GM18861 (cell line): ENCODE measurements at regions not wholly inside any gene's neighbourhood (a gene's known extent, or its start where the extent isn't known, plus 50 kb on each side); places are given as distances from the start of the nearest gene placed in this dataset.
"Not testable (repeated sequence)": the region's sequence is repeated elsewhere in the genome, so short reads cannot be mapped to it uniquely, and the experiment has no call there.

Source experiments
- ATAC-seq: cut with Tn5 transposase; IDR thresholded peaks from one replicate; pipeline ENCODE4 v1.9.1; 2021; ENCODE audit not compliant: unreplicated experiment

DNA sequence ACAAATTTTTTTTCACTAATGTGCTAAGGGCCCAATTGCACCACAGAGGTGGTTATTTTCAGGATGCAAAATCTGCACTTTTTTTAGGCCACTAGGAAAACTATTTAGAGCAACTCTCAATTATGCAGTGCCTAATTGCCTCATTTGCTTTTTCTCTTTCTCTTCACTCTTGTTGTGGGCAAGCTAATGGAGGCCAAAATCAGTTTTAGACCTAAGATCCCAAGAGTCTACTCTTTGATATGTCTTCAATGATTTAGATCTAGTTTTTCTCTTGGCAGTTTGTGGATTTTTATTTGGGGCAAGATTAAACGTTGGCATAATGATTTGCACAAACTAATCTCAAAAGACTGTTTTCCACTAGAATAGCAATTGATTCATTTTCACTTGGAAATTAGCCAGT is 1996.9 kb downstream of the LRRC4C start:
- no peak for ATAC-seq

DNA sequence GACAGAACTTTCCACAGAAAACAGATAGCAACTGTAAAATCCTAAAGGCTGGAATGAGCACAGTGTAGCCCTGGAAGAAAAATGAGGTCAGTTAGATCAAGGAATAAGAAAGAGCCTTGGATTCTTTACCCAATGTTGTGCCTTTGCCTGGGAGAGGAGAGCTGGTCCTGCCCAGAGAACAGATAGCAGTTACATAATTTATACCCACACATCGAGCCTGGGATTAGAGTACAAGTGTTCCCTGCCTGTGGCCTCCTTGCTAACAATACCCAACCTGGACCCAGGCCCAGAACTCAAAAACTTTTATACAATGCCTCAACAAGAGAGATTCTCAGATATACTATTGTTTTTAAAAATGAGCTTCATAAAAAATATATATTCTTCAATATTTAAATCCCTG is 1998.4 kb downstream of the LRRC4C start:
- ATAC-seq = no peak

DNA sequence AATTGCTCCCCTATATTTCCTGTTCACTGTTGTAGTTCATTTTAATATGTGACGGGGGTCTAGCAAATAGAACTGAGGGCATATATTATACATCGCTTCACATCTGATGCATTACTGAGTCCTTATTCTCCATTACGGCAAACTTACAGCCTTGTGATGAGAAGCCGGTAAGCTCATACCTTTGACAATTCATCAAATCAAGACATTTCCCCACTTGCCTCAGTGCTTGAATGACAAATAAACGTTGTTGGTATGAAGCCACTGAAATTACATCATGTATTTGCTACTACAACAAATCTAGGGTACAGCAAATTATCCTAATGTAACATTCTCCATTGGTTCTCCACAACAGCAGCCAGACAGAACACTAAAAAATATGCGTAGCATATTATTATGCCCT is 1999.8 kb downstream of the LRRC4C start:
- no peak for ATAC-seq

DNA sequence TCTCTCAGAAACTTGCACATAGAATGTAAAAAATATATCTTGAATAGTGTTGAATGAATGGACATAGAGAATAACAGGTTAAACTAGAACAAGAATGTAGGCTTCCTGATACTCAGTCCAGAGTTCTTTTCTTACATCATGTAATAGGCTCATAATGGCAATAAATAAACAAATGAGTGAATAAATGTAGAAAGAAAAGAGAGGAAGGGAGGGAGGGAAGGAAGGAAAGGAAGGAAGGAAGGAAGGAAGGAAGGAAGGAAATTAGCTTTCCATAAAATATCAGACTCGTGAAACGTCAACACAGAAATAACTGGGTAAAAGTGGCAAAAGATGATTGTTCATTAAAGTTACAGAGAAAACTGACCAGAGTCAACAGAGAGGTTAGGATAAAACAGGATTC is 2001.0 kb downstream of the LRRC4C start:
- ATAC-seq = no peak

DNA sequence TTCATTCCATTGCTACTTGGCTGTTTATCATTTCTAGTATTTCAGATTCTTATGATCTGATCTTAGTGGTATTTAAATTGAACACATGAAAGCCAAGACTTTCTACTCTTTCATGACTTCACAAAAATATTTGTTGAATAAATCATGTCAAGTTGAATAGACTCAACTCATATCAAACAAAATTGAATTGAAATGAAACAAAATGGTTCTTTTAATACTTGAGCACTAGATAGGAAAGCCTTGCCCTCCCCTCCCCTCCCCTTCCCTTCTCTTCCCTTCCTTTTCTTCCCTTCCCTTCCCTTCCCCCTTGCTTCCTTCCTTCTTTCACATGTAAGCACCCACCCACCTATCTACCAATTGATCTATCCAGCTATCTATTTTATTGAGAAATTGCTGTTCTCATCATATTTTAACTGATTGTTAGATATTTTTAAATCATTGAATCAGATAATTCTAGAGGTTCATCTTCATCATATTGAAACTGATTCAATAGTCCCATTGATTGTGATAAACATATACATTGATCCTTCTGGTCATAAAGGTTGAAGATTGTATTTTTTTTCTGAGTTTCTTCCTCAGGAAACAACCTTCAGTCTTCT is 2015.9 kb downstream of the LRRC4C start:
- no peak for ATAC-seq

DNA sequence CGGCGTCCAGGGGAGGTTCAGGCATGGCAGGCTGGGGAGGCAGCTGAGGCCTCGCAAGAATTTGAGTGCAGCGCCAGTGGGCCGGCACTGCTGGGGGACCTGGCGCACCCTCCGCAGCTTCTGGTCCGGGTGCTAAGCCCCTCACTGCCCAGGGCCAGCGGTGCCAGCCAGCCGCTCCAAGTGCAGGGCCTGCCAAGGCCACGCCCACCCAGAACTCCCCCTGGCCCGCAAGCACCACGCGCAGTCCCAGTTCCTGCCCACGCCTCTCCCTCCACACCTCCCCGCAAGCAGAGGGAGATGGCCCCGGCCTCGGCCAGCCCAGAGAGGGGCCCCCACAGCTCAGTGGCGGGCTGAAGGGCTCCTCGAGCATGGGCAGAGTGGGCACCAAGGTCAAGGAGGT is 2017.3 kb downstream of the LRRC4C start:
- no peak for ATAC-seq

DNA sequence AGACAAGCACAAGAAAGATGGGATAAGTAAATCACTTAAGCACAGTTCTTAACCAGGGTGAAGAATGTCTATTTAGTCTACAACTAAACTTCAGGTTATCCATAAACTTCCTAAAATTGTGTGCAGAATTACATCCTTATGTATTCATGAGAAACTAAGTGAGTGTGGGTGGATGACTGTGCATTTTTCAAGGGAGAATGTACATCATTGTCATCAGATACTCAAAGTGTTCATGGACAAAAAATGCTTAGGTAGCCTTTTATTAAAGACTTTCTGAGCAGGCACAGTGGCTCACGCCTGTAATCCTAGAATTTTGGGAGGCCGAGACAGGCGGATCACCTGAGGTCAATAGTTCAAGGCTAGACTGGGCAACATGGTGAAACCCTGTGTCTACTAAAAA is 2023.8 kb downstream of the LRRC4C start:
- no peak for ATAC-seq

DNA sequence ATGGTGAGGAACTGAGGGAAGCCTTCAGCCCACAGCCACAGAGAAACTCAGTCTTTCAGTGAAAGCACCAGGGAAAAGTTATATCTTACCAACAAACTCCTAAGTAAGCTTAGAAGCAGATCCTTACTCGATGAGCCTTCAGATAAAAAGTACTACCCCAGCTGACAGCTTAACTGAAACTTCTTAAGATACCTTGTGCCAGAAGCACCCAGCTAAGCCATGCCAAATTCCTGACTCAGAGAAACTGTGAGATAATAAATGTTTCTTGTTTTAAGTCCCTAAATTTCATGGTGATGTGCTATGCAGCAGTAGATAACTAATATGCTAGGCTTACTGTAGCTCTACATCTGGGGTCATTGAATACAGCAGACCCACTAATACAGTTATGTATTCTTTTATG is 2025.0 kb downstream of the LRRC4C start:
- no peak for ATAC-seq

DNA sequence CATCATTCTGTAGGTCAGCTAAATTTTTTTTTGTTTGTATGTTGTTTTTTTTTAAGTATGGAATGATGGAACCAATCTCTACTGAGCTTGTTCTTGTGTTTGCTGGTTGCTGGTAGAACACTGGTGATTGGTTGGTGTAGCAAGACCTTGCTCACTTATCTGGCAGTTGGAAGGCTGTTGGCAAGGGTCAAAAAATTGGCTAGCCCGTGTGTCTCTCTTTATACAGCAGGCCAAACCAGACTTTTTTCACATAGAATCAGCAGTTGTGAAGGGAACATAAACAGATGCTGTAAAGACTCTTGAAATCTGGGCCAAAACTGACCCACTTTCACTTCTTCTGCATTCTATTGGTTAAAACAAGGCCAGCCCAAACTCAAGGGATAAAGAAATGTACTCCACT is 2026.5 kb downstream of the LRRC4C start:
- no peak for ATAC-seq

DNA sequence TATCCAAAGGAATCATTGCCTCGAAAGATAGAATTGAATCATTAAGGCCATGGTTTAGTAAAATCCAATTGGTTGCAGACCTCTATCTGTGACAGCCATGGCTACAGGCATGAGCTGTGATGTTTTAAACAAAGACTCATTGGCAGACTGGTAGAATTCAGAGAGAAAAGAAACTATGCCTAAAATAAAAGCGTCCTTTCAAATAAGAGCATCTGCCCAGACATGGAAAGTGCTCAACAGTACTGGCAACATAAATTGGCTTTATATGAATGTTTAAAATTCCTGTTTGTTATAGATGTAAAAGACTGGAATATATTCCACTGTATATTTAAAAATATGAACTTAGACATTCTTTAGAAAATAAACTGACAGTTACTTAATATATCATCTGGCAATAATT is 2034.2 kb downstream of the LRRC4C start:
- ATAC-seq = no peak

DNA sequence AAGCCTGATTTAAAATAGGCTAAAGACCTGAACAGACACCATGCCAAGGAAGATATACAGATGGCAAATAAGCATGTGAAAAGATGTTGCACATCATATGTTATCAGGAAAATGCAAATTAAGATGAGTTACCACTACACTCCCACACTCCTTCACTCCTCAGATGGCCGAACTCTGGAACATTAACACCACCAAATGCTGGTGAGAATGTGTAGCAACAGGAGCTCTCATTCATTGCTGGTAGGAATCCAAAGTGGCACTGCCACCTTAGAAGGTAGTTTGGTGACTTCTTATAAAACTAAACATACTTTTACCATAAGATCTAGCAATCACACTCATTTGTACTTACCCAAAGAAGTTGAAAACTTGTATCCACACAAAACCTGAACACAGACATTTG is 2047.3 kb downstream of the LRRC4C start:
- no peak for ATAC-seq

DNA sequence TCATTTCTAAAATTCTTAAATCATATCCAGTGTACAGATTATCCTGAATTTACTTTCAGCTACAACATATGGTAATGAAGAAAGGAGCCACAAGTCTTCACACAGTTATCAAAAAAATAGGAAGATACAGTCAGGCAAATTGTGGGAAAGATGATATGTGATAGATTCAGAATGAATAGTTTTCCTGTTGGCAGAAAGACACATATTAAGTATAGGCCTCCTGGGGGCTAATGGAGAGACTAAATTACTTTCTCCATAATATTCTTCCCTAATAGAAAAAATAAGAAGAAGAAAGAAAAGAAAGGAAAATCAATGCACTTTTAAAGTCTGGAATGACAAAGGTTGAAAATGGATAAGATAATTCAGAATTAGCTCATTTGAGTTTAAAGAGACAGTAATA is 2073.5 kb downstream of the LRRC4C start:
- ATAC-seq = no peak

DNA sequence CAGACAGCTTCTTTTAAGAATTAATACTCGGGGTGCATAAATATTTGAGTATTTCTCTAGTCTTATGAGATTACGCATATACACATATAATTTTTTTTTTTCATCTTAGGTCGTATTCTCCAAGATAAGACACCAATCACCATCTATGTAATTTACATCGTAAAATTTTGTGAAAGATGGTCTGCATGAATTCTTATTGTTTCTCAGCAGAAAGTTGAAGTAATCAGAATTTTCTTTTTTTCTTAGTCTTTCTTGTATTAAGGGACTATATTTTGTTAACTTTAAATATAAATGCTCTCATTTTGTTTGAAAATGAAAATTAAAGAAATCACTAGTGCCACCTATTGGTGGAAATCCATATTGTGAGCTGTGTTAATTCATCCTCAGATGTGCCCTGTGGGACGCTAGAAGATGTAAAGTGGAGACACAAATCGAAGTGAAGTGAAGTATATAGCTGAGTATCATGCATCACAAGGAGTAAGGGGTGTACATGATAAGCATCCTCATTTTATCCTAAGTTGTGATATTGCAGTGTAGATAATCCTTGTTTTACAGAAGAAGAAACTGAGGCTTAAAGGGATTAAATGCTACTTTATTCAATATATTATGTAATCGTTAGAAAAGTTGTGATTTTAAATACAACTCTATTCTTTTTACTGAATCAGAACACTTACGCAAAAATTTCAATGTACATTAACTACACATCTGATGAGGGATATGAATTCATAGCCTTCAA is 2084.3 kb downstream of the LRRC4C start:
- ATAC-seq = no peak

DNA sequence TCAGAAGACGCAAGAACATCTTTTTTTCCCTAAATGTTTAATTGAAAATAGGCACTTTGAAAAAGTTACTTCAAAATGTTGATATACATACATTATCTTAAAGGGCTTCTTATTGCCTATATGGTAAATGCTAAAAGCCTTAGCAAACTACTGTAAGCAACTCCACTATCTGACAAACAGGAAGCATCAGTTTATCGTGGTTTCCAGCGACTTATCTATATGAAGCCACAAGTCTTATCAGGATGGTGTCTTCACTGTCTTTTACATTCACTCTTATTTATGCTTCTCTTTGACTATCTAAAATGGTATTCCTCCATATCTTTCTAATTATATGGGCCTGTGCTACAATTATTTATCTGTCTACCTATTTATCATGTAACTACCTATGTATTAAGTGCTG is 2091.9 kb downstream of the LRRC4C start:
- no peak for ATAC-seq

DNA sequence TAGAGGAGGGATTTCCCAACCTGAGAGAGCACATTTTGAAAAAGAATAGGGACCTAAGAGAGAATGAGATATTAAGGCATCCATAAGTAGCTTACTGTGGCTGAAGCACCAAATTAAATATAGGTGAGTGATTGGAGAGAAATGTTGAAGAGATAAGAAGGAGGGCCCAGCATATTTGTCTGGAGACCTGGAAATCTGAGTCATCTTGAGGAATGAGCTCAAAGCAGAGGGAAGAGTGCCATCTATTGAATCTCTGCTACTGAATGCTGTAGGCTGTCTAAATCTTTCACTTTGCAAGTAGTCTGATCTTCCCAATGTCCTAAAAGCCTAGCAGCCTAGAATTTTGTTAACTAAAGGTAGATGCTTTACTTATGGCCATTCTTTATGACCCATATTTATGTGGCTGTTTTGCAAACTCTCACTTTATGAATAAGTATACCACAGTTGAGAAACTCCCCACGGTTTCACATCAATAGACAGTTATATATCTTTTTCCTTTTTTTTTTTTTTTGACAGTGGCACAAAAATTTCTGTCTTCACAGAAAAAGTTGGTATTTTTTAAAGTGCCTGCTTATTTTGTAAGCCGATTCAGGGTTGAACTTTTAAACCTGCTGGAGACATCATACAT is 2093.5 kb downstream of the LRRC4C start:
- no peak for ATAC-seq

DNA sequence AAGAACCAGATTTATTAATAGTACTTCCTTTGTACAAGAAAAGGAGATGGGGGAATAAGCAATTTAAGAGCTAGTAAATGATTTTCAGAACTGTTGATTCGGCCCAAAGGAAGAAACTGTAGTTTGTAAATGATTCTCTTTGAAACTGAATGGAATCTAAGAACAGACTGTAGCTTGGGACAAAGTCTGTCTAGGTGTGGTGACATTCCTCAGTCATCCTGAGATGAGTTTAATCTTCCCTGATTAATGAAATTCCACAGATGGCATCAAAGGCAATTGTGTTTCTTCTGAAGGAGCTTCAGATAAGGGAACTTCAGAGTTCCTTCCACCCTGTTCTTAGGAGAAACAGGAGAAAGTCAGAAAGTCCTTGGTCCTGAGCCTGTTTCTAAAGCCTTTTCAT is 2095.9 kb downstream of the LRRC4C start:
- ATAC-seq = no peak

DNA sequence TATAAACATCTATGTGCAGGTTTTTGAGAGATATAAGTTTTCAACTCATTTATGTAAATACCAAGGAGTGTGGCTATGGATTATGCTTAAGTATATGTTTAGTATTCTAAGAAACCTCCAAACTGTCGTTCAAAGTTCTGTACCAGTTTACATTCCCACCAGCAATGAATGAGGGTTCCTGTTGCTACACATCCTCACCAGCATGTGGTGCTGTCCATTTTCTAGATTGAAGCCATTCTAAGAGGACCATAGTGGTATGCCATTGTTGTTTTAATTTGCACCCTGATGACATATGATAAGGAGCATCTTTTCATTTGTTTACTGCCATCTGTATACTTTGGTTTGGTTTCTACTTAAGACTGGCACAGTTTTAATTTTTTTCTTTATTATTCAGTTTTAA is 2097.9 kb downstream of the LRRC4C start:
- ATAC-seq = no peak

DNA sequence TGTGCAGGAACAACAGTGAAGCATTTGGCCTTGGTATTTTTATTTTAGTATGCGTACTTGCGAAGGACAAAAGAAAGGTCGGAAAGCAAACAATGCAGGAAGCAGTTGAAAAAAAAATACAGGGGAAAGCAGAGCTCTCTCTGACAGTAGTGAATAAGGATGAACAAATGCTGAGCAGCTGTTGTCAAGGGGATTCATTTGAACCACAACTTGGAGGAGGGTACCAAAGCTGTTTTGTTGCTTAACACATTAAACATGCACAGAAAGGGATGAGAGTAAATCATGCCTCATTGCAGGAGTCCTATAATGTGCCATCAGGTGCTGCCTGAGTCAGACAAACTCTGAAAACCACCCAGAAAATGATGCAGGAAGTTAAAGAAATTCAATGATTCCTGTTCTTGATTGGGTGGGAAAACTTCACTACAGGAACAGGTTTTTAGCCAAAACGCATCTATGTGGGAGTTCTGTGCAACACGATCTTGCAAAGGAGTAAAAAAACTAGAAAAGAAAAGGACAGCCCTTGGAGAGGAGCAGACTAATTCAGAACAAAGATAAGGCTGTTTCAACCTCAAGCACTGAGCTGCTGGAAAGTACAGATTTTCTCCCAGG is 2113.5 kb downstream of the LRRC4C start:
- no peak for ATAC-seq

DNA sequence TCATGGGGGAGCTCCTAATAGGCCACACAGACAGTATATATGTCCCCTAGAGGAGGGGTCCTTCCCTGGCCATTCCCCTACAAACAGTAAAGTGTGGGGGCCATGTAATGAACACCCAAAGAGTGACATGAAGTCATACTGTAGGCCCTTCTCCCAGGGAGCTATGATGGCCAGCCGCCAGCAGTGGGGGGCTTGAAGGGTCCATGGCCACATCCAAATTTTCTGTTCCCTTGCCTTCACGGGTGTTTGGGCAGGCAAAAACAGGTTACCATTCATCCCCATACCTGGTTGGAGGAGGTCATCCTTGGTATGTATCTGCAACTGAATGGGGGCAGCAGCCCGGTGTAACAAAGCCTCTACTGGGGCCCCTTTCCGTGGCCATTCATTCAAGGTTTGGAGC is 2118.0 kb downstream of the LRRC4C start:
- ATAC-seq = no peak

DNA sequence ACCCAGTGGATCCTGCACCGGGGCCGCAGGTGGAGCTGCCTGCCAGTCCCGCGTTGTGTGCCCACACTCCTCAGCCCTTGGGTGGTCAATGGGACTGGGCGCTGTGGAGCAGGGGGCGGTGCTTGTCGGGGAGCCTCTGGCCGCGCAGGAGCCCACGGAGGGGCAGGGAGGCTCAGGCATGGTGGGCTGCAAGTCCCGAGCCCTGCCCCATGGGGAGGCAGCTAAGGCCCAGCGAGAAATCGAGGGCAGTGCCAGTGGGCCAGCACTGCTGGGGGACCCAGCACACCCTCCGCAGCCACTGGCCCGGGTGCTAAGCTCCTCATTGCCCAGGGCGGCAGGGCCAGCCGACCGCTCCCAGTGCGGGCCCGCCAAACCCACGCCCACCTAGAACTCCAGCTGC is 2126.4 kb downstream of the LRRC4C start:
- not testable (repeated sequence) for ATAC-seq

DNA sequence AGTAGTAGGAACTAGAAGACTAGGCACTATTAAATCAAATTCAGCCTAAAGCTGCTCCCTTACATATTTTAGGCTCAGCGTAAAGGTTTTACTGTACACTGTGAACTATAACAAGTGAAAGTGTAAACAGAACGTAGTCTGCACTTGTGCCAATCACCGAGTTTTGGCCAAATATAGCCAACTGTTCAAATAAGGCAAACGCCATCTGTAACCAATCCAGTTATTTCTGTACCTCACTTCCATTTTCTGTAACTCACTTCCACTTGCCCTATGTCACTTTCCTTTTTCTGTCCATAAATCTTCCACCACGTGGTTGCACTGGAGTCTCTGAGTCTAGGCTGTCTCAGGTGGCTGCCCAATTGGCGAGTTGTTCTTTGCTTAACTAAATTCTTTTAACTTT is 2132.2 kb downstream of the LRRC4C start:
- ATAC-seq = no peak

DNA sequence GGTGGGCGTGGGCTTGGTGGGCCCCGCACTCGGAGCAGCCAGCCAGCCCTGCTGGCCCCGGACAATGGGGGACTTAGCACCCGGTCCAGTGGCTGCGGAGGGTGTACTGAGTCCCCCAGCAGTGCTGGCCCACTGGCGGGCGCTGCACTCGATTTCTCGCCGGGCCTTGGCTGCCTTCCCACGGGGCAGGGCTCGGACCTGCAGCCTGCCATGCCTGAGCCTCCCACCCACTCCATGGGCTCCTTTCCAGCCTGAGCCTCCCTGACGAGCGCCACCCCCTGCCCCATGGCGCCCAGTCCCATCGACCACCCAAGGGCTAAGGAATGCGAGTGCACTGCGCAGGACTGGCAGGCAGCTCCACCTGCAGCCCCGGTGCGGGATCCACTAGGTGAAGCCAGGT is 2147.6 kb downstream of the LRRC4C start:
- not testable (repeated sequence) for ATAC-seq
